ENCODE measurements at regions not wholly inside any gene's neighbourhood (a gene's known extent, or its start where the extent isn't known, plus 50 kb on each side); places are given as distances from the start of the nearest gene placed in this dataset.

GRCh38 chr18:60534538-60534937, 162.0 kb upstream of the MC4R start:
- no peak for ATAC-seq

More at GRCh38 chr18:60534538-60534937, 162.0 kb upstream of the MC4R start:
- Histone ChIP-seq H2AFZ (ENCODE audit: low read depth, low read length) (no peak overlapping the region), H3K4me1 (replicated peaks in 1 of 2; ENCODE audit: control insufficient read depth in 2 of 2, insufficient read depth in 2 of 2, low read length in 2 of 2) (no peaks in the 10 kb centered on the region), H3K27me3 (ENCODE audit: control insufficient read depth in 2 of 2, insufficient read depth in 2 of 2, low read length in 2 of 2) (no peaks in the 10 kb centered on the region), H3K27ac (ENCODE audit: extremely low read depth, low read depth, low read length) (no peak overlapping the region), H3K4me3 (no peak overlapping the region), H3K9ac (ENCODE audit: insufficient read depth in 1 of 2, low read depth in 2 of 2, low read length in 2 of 2) (no peak overlapping the region), H3K9me1 (ENCODE audit: control insufficient read depth, insufficient read depth, low read length) (no peaks in the 10 kb centered on the region), H3K4me2 (ENCODE audit: insufficient read depth, low read length) (no peak overlapping the region), H3K9me3 (replicated peaks; ENCODE audit: control insufficient read depth, insufficient read depth, low read depth, low read length) (no peaks in the 10 kb centered on the region), H3K36me3 (ENCODE audit: control insufficient read depth, insufficient read depth, low read length) (no peaks in the 10 kb centered on the region), H3K79me2 (ENCODE audit: control insufficient read depth, insufficient read depth, low read length) (no peaks in the 10 kb centered on the region), H4K20me1 (replicated peaks; ENCODE audit: control insufficient read depth, insufficient read depth, low read length) (no peaks in the 10 kb centered on the region)
- POLR2A ChIA-PET: no interaction called here
- FAIRE-seq (no peak), DNase-seq (ENCODE audit: extremely low read depth in 1 of 4, low spot score in 3 of 4) (no peak)
- BruUV-seq (replicated peaks): no TSS peak
- in situ Hi-C loops (cut with MboI): loop anchor here (25.0 kb wide), 1 partner anchor 697 kb away; no protein-coding TSS in a partner anchor
- CTCF ChIA-PET (ENCODE audit: low intra/inter-chr PET ratio): no interaction called here
- TF ChIP-seq ZBTB49 (CRISPR knock-in tag; IDR thresholded peaks at IDR 0.05; ENCODE audit: borderline replicate concordance) (no peak), ETV6 (IDR thresholded peaks at IDR 0.05; ENCODE audit: borderline replicate concordance in 1 of 2, low read depth in 2 of 2, low read length in 1 of 2) (no peak), ETV6 (CRISPR knock-in tag; IDR thresholded peaks at IDR 0.05; ENCODE audit: borderline replicate concordance) (no peak), RFX1 (IDR thresholded peaks at IDR 0.05) (no peak)
- TF ChIP-seq, protein P1, sequence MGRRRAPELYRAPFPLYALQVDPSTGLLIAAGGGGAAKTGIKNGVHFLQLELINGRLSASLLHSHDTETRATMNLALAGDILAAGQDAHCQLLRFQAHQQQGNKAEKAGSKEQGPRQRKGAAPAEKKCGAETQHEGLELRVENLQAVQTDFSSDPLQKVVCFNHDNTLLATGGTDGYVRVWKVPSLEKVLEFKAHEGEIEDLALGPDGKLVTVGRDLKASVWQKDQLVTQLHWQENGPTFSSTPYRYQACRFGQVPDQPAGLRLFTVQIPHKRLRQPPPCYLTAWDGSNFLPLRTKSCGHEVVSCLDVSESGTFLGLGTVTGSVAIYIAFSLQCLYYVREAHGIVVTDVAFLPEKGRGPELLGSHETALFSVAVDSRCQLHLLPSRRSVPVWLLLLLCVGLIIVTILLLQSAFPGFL (CRISPR knock-in tag; IDR thresholded peaks at IDR 0.05): no peak
- WGBS (ENCODE audit: insufficient coverage, low coverage, missing lambda C conversion rate): 0% methylated on average over 1 of the region's 1 CpG
- intact Hi-C loops (cut with micrococcal nuclease): no loop called here
